ENCODE measurements at regions not wholly inside any gene's neighbourhood (a gene's known extent, or its start where the extent isn't known, plus 50 kb on each side); places are given as distances from the start of the nearest gene placed in this dataset.

GRCh38 chr4:4750187-4750586 is 109.3 kb upstream of the MSX1 start:
- TF ChIP-seq CTCF (IDR thresholded peaks at IDR 0.05) (no peak), ZFX (IDR thresholded peaks at IDR 0.05; ENCODE audit: borderline replicate concordance) (no peak)
